ENCODE measurements at regions not wholly inside any gene's neighbourhood (a gene's known extent, or its start where the extent isn't known, plus 50 kb on each side); places are given as distances from the start of the nearest gene placed in this dataset.

- TF ChIP-seq CTCF (conservative IDR thresholded peaks at IDR 0.05; ENCODE audit: low read depth, low read length): no peak
- no peak for TF ChIP-seq EZH2 (IDR thresholded peaks at IDR 0.05; ENCODE audit: borderline replicate concordance, low read depth, low read length, poor library complexity, severe bottlenecking)
These were observed 869.4 kb downstream of the TYW1 start for GRCh38 chr7:67866054-67866453.

All from A673 (cell line).